BLaER1 treated with 17β-estradiol and CSF1 and Interleukin-3, amounts not matched to agents 10 nM and 100 nM (cell line): ENCODE measurements at regions not wholly inside any gene's neighbourhood (a gene's known extent, or its start where the extent isn't known, plus 50 kb on each side); places are given as distances from the start of the nearest gene placed in this dataset.

ENCODE experiments used
- H3K27ac ChIP-seq, 11 experiments: shearing (Covaris generic); formaldehyde crosslinking; 2 replicates each; pipeline ENCODE4 v1.8.1; 2022
- H3K27me3 ChIP-seq, 11 experiments: shearing (Covaris generic); formaldehyde crosslinking; 2 replicates each; pipeline ENCODE4 v1.8.1; 2022
- H3K36me3 ChIP-seq, 11 experiments: shearing (Covaris generic); formaldehyde crosslinking; 2 replicates each; pipeline ENCODE4 v1.8.1; 2022
- H3K4me1 ChIP-seq, 10 experiments: shearing (Covaris generic); formaldehyde crosslinking; 2 replicates each; pipeline ENCODE4 v1.8.1; 2022
- H3K4me2 ChIP-seq, 11 experiments: shearing (Covaris generic); formaldehyde crosslinking; 2 replicates each; pipeline ENCODE4 v1.8.1; 2022
- H3K4me3 ChIP-seq, 10 experiments: shearing (Covaris generic); formaldehyde crosslinking; 2 replicates each; pipeline ENCODE4 v1.8.1; 2022
- H3K9ac ChIP-seq, 11 experiments: shearing (Covaris generic); formaldehyde crosslinking; 2 replicates each; pipeline ENCODE4 v1.8.1; 2022
- H3K9me3 ChIP-seq, 11 experiments: shearing (Covaris generic); formaldehyde crosslinking; replicated peaks in 1 of 11; 2 replicates each; pipeline ENCODE4 v1.8.1; 2022
- H4K20me1 ChIP-seq, 11 experiments: shearing (Covaris generic); formaldehyde crosslinking; 2 replicates each; pipeline ENCODE4 v1.8.1; 2022
- Cebpa-rat ChIP-seq, 11 experiments: shearing (Covaris generic); IDR thresholded peaks; 2 replicates each; pipeline ENCODE4 v1.8.1; 2022

- Histone ChIP-seq H3K36me3 (no peaks in the 10 kb centered on the region), H3K9ac (no peak overlapping the region), H3K4me3 (no peak overlapping the region), H3K4me1 (peaks cover 5 to 19% (median 12%) of the 10 kb centered on the region in 10 experiments; a peak in 15 of 20 replicates), H3K9me3 (no peaks in the 10 kb centered on the region), H3K27me3 (peaks cover 0 to 8% (median 0%) of the 10 kb centered on the region in 11 experiments; a peak in 2 of 22 replicates), H4K20me1 (no peaks in the 10 kb centered on the region; a peak in 2 of 22 replicates), H3K4me2 (peak overlapping the region in 10 of 11 experiments; percentile 1 to 62 (median 48); a peak in 17 of 22 replicates), H3K27ac (no peak overlapping the region)
- TF ChIP-seq Cebpa-rat (IDR thresholded peaks at IDR 0.05): no peak
Observed at GRCh38 chr6:166770216-166771116, 143.4 kb upstream of the RPS6KA2 start.

- Histone ChIP-seq H3K27me3 (peaks cover 0 to 8% (median 0%) of the 10 kb centered on the region in 11 experiments; a peak in 2 of 22 replicates), H3K4me1 (peaks cover 5 to 15% (median 11%) of the 10 kb centered on the region in 10 experiments; a peak in 15 of 20 replicates), H3K4me3 (no peak overlapping the region), H3K4me2 (no peak overlapping the region), H3K9ac (no peak overlapping the region), H3K9me3 (no peaks in the 10 kb centered on the region), H4K20me1 (no peaks in the 10 kb centered on the region; a peak in 2 of 22 replicates), H3K27ac (no peak overlapping the region), H3K36me3 (no peaks in the 10 kb centered on the region)
- no peak for TF ChIP-seq Cebpa-rat (IDR thresholded peaks at IDR 0.05)
Observed at GRCh38 chr6:166769648-166770047, 142.6 kb upstream of the RPS6KA2 start.

GRCh38 chr6:166768761-166769160 lies 141.7 kb upstream of the RPS6KA2 start:
- TF ChIP-seq Cebpa-rat (IDR thresholded peaks at IDR 0.05): no peak
- no peaks in the 10 kb centered on the region for H3K9me3 ChIP-seq
- H3K4me1 ChIP-seq: peaks cover 5 to 22% (median 13%) of the 10 kb centered on the region in 10 experiments; a peak in 16 of 20 replicates
- no peaks in the 10 kb centered on the region; a peak in 1 of 22 replicates for H4K20me1 ChIP-seq
- H3K36me3 ChIP-seq: no peaks in the 10 kb centered on the region
- no peak overlapping the region for H3K4me3 ChIP-seq
- H3K4me2 ChIP-seq: no peak overlapping the region
- peaks cover 0 to 8% (median 0%) of the 10 kb centered on the region in 11 experiments; a peak in 2 of 22 replicates for H3K27me3 ChIP-seq
- no peak overlapping the region for H3K27ac ChIP-seq
- no peak overlapping the region for H3K9ac ChIP-seq

GRCh38 chr6:166767230-166767629 lies 140.2 kb upstream of the RPS6KA2 start:
- no peak overlapping the region for H3K4me2 ChIP-seq
- no peak for TF ChIP-seq Cebpa-rat (IDR thresholded peaks at IDR 0.05)
- H4K20me1 ChIP-seq: no peaks in the 10 kb centered on the region
- H3K27ac ChIP-seq: no peak overlapping the region
- no peaks in the 10 kb centered on the region for H3K36me3 ChIP-seq
- H3K4me1 ChIP-seq: peaks cover 5 to 28% (median 18%) of the 10 kb centered on the region in 10 experiments; a peak in 16 of 20 replicates
- peaks cover 0 to 8% (median 0%) of the 10 kb centered on the region in 11 experiments; a peak in 2 of 22 replicates for H3K27me3 ChIP-seq
- no peaks in the 10 kb centered on the region for H3K9me3 ChIP-seq
- no peak overlapping the region for H3K9ac ChIP-seq
- H3K4me3 ChIP-seq: no peak overlapping the region

GRCh38 chr6:166766769-166767168 lies 139.7 kb upstream of the RPS6KA2 start:
- no peak for TF ChIP-seq Cebpa-rat (IDR thresholded peaks at IDR 0.05)
- H3K4me2 ChIP-seq: no peak overlapping the region
- no peak overlapping the region for H3K27ac ChIP-seq
- H3K27me3 ChIP-seq: peaks cover 0 to 8% (median 0%) of the 10 kb centered on the region in 11 experiments; a peak in 2 of 22 replicates
- H4K20me1 ChIP-seq: no peaks in the 10 kb centered on the region
- no peaks in the 10 kb centered on the region for H3K9me3 ChIP-seq
- H3K4me1 ChIP-seq: peaks cover 5 to 28% (median 18%) of the 10 kb centered on the region in 10 experiments; a peak in 16 of 20 replicates
- no peak overlapping the region for H3K9ac ChIP-seq
- H3K4me3 ChIP-seq: no peak overlapping the region
- H3K36me3 ChIP-seq: no peaks in the 10 kb centered on the region

GRCh38 chr6:166765234-166765541 lies 138.1 kb upstream of the RPS6KA2 start:
- no peaks in the 10 kb centered on the region for H3K27me3 ChIP-seq
- no peak overlapping the region for H3K4me3 ChIP-seq
- H3K9me3 ChIP-seq: no peaks in the 10 kb centered on the region

GRCh38 chr6:166764473-166765233 lies 137.6 kb upstream of the RPS6KA2 start:
- no peaks in the 10 kb centered on the region for H4K20me1 ChIP-seq
- peak overlapping the region in 4 of 11 experiments; percentile 5 to 54 (median 16); a peak in 1 of 22 replicates for H3K4me2 ChIP-seq
- no peak for TF ChIP-seq Cebpa-rat (IDR thresholded peaks at IDR 0.05)
- H3K27me3 ChIP-seq: no peaks in the 10 kb centered on the region
- H3K9me3 ChIP-seq: no peaks in the 10 kb centered on the region
- no peak overlapping the region for H3K4me3 ChIP-seq
- peaks cover 0 to 14% (median 6%) of the 10 kb centered on the region in 10 experiments; a peak in 9 of 20 replicates for H3K4me1 ChIP-seq
- H3K9ac ChIP-seq: no peak overlapping the region
- H3K36me3 ChIP-seq: no peaks in the 10 kb centered on the region
- no peak overlapping the region for H3K27ac ChIP-seq

More at GRCh38 chr6:166765234-166765541, 138.1 kb upstream of the RPS6KA2 start:
- H3K27ac ChIP-seq: no peak overlapping the region
- H3K36me3 ChIP-seq: no peaks in the 10 kb centered on the region
- peaks cover 0 to 14% (median 6%) of the 10 kb centered on the region in 10 experiments; a peak in 9 of 20 replicates for H3K4me1 ChIP-seq
- H3K4me2 ChIP-seq: no peak overlapping the region
- no peaks in the 10 kb centered on the region for H4K20me1 ChIP-seq
- no peak overlapping the region for H3K9ac ChIP-seq
- no peak for TF ChIP-seq Cebpa-rat (IDR thresholded peaks at IDR 0.05)

GRCh38 chr6:166763606-166764472 lies 136.8 kb upstream of the RPS6KA2 start:
- peak overlapping the region in 8 of 11 experiments; percentile 3 to 54 (median 20); a peak in 10 of 22 replicates for H3K4me2 ChIP-seq
- H3K9ac ChIP-seq: no peak overlapping the region
- H3K4me3 ChIP-seq: no peak overlapping the region
- no peak overlapping the region for H3K27ac ChIP-seq
- no peaks in the 10 kb centered on the region for H3K27me3 ChIP-seq
- H3K9me3 ChIP-seq: no peaks in the 10 kb centered on the region
- TF ChIP-seq Cebpa-rat (IDR thresholded peaks at IDR 0.05): no peak
- H3K4me1 ChIP-seq: peaks cover 1 to 18% (median 10%) of the 10 kb centered on the region in 10 experiments; a peak in 18 of 20 replicates
- no peaks in the 10 kb centered on the region for H4K20me1 ChIP-seq
- H3K36me3 ChIP-seq: no peaks in the 10 kb centered on the region
